Upper lobe of left lung (tissue), 4 donors: ENCODE measurements at regions not wholly inside any gene's neighbourhood (a gene's known extent, or its start where the extent isn't known, plus 50 kb on each side); places are given as distances from the start of the nearest gene placed in this dataset.
"Not testable (repeated sequence)": the region's sequence is repeated elsewhere in the genome, so short reads cannot be mapped to it uniquely, and the experiment has no call there.

Experiments used
- EP300 ChIP-seq, 4 donors: sonication (generic); formaldehyde crosslinking; IDR thresholded peaks; one replicate each; pipeline ENCODE4 v1.5.1; 2017; ENCODE audit warnings: antibody characterized with exemption in 4 of 4, control low read depth in 2 of 4
- POLR2AphosphoS5 ChIP-seq, 2 donors: sonication (generic); formaldehyde crosslinking; IDR thresholded peaks; one replicate each; pipeline ENCODE4 v1.5.1; 2017; ENCODE audit warnings: antibody characterized with exemption in 2 of 2
- TF ChIP-seq, protein P1 (sequence below), 6 experiments: fragments of 450-650 bp in 4 of 6; fragments of 200-600 bp in 2 of 6; sonication (generic) in 2 of 6; IDR thresholded peaks; one replicate each; pipeline ENCODE4 v1.5.1; 2016 to 2019; ENCODE audit warnings: antibody characterized with exemption in 6 of 6

DNA sequence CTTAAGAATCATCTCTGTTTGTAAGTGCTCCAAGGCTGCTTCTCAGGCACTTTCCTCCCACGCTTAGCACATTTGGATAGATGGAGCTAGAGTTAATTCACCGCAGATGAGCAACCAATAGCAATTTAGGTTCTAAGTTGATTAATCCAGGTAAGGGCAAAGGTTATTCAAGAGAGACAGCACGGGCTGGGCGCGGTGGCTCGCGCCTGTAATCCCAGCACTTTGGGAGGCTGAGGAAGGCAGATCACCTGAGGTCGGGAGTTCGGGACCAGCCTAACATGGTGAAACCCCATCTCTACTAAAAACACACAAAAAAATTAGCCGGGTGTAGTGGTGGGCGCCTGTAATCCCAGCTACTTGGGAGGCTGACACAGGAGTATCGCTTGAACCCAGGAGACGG is 54.5 kb upstream of the UNC13C start:
- not testable (repeated sequence) for TF ChIP-seq EP300, POLR2AphosphoS5 (IDR thresholded peaks at IDR 0.05)
- TF ChIP-seq, protein P1, sequence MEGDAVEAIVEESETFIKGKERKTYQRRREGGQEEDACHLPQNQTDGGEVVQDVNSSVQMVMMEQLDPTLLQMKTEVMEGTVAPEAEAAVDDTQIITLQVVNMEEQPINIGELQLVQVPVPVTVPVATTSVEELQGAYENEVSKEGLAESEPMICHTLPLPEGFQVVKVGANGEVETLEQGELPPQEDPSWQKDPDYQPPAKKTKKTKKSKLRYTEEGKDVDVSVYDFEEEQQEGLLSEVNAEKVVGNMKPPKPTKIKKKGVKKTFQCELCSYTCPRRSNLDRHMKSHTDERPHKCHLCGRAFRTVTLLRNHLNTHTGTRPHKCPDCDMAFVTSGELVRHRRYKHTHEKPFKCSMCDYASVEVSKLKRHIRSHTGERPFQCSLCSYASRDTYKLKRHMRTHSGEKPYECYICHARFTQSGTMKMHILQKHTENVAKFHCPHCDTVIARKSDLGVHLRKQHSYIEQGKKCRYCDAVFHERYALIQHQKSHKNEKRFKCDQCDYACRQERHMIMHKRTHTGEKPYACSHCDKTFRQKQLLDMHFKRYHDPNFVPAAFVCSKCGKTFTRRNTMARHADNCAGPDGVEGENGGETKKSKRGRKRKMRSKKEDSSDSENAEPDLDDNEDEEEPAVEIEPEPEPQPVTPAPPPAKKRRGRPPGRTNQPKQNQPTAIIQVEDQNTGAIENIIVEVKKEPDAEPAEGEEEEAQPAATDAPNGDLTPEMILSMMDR (IDR thresholded peaks at IDR 0.05): not testable (repeated sequence)
